ENCODE measurements at regions not wholly inside any gene's neighbourhood (a gene's known extent, or its start where the extent isn't known, plus 50 kb on each side); places are given as distances from the start of the nearest gene placed in this dataset.

GRCh38 chr11:82676483-82677094 is 57.1 kb downstream of the FAM181B start:
- DNase-seq = no peak

- DNase-seq = no peak
Measured at GRCh38 chr11:82675838-82676237, 57.8 kb downstream of the FAM181B start.

GRCh38 chr11:82673631-82674030 is 60.0 kb downstream of the FAM181B start:
- DNase-seq = no peak

GRCh38 chr11:82671451-82671850 is 62.2 kb downstream of the FAM181B start:
- DNase-seq = no peak

GRCh38 chr11:82663535-82663934 is 70.1 kb downstream of the FAM181B start:
- no peak for DNase-seq

- DNase-seq = no peak
Measured at GRCh38 chr11:82653752-82654151, 79.9 kb downstream of the FAM181B start.

GRCh38 chr11:82639251-82639650 is 94.4 kb downstream of the FAM181B start:
- DNase-seq = no peak

- DNase-seq = no peak
Measured at GRCh38 chr11:82636615-82637014, 97.0 kb downstream of the FAM181B start.

GRCh38 chr11:82634091-82634490 is 99.6 kb downstream of the FAM181B start:
- DNase-seq = no peak

GRCh38 chr11:82631722-82632630 is 101.7 kb downstream of the FAM181B start:
- DNase-seq = peak in 1 of 5 experiments; percentile 12

GRCh38 chr11:82610671-82611070 is 123.0 kb downstream of the FAM181B start:
- no peak for DNase-seq

- no peak for DNase-seq
Measured at GRCh38 chr11:82606738-82607137, 126.9 kb downstream of the FAM181B start.

- DNase-seq = no peak
Measured at GRCh38 chr11:82601711-82602110, 132.0 kb downstream of the FAM181B start.

GRCh38 chr11:82599836-82600235 is 133.8 kb downstream of the FAM181B start:
- DNase-seq = no peak

- no peak for DNase-seq
Measured at GRCh38 chr11:82586581-82586980, 147.1 kb downstream of the FAM181B start.

GRCh38 chr11:82577246-82577645 is 156.4 kb downstream of the FAM181B start:
- DNase-seq = no peak

GRCh38 chr11:82560836-82561235 is 172.8 kb downstream of the FAM181B start:
- no peak for DNase-seq

- no peak for DNase-seq
Measured at GRCh38 chr11:82559609-82560008, 174.1 kb downstream of the FAM181B start.

- DNase-seq = no peak
Measured at GRCh38 chr11:82557274-82557673, 176.4 kb downstream of the FAM181B start.

- DNase-seq = no peak
Measured at GRCh38 chr11:82556210-82556609, 177.5 kb downstream of the FAM181B start.

- DNase-seq = no peak
Measured at GRCh38 chr11:82546661-82547557, 186.8 kb downstream of the FAM181B start.

GRCh38 chr11:82539669-82540068 is 194.0 kb downstream of the FAM181B start:
- no peak for DNase-seq

GRCh38 chr11:82536706-82537105 is 197.0 kb downstream of the FAM181B start:
- DNase-seq = no peak
